Naive thymus-derived CD8-positive, alpha-beta T cell (primary cell): ENCODE measurements at regions not wholly inside any gene's neighbourhood (a gene's known extent, or its start where the extent isn't known, plus 50 kb on each side); places are given as distances from the start of the nearest gene placed in this dataset.
A peak's percentile ranks its signal among the peaks of the same experiment; 100 is the strongest.

ENCODE experiments used
- ATAC-seq, 2 donors: fragments of 150-1000 bp; cut with Tn5 transposase in 1 of 2; sonication (Bioruptor Pico), chemical (Tn5 transposase) in 1 of 2; 1 replicate in 1 of 2; 2 replicates in 1 of 2; pipeline ENCODE4 v1.10.0; 2021; ENCODE audit warnings: mild to moderate bottlenecking in 2 of 2, moderate library complexity in 2 of 2
- POLR2A ChIA-PET: fragments of 350-600 bp; sonication (Branson Sonifier 250); formaldehyde crosslinking; loops from one replicate; lab custom pipeline; 2021; ENCODE audit warnings: antibody characterized with exemption; lab: Charles Lee
- DNase-seq, 10 donors: peaks; one replicate each; pipeline versions ENCODE4 v3.0.0 to v3.0.0-alpha.2; 2020 to 2022
- H3K27ac Mint-ChIP-seq, 10 donors: one replicate each; pipeline ENCODE4 v1.8.0; 2020 to 2022; ENCODE audit warnings: mild to moderate bottlenecking in 10 of 10, mixed read lengths in 10 of 10, moderate library complexity in 4 of 10, inconsistent platforms in 1 of 10
- H3K27me3 Mint-ChIP-seq, 5 donors: one replicate each; pipeline ENCODE4 v1.8.0; 2021 to 2022; ENCODE audit warnings: mixed read lengths in 5 of 5
- H3K36me3 Mint-ChIP-seq, 3 donors: one replicate each; pipeline ENCODE4 v1.8.0; 2020 to 2022; ENCODE audit warnings: mixed read lengths in 3 of 3, mild to moderate bottlenecking in 2 of 3, inconsistent platforms in 1 of 3
- H3K4me1 Mint-ChIP-seq, 4 donors: one replicate each; pipeline ENCODE4 v1.8.0; 2021 to 2022; ENCODE audit warnings: mixed read lengths in 4 of 4
- H3K4me3 Mint-ChIP-seq, 10 donors: one replicate each; pipeline ENCODE4 v1.8.0; 2020 to 2022; ENCODE audit warnings: mild to moderate bottlenecking in 10 of 10, mixed read lengths in 10 of 10, moderate library complexity in 6 of 10, inconsistent platforms in 1 of 10
- H3K9me3 Mint-ChIP-seq, 9 donors: one replicate each; pipeline ENCODE4 v1.8.0; 2020 to 2022; ENCODE audit warnings: mixed read lengths in 9 of 9, mild to moderate bottlenecking in 3 of 9, inconsistent platforms in 1 of 9, moderate library complexity in 1 of 9

- POLR2A ChIA-PET = no interaction called here
- H3K36me3 Mint-ChIP-seq = no peaks in the 10 kb centered on the region
- ATAC-seq (no peak), DNase-seq (no peak)
- no peaks in the 10 kb centered on the region for H3K9me3 Mint-ChIP-seq
- peaks cover 2 to 7% (median 4%) of the 10 kb centered on the region in 5 donors for H3K27me3 Mint-ChIP-seq
- H3K4me3 Mint-ChIP-seq = no peak overlapping the region
- no peak overlapping the region for H3K27ac Mint-ChIP-seq
- H3K4me1 Mint-ChIP-seq = no peaks in the 10 kb centered on the region
Measured at GRCh38 chr6:72504406-72504805, 117.5 kb upstream of the KCNQ5 start.

GRCh38 chr6:72505446-72505845 lies 116.4 kb upstream of the KCNQ5 start:
- Mint-ChIP-seq H3K36me3 (no peaks in the 10 kb centered on the region), H3K27me3 (peaks cover 0 to 13% (median 5%) of the 10 kb centered on the region in 5 donors), H3K27ac (no peak overlapping the region), H3K4me3 (no peak overlapping the region), H3K9me3 (no peaks in the 10 kb centered on the region), H3K4me1 (no peaks in the 10 kb centered on the region)
- DNase-seq (no peak), ATAC-seq (no peak)
- POLR2A ChIA-PET = no interaction called here

- peaks cover 0 to 13% (median 6%) of the 10 kb centered on the region in 5 donors for H3K27me3 Mint-ChIP-seq
- H3K27ac Mint-ChIP-seq = no peak overlapping the region
- ATAC-seq = no peak
- no peak for DNase-seq
- H3K4me3 Mint-ChIP-seq = no peak overlapping the region
- peaks cover 0 to 2% (median 0%) of the 10 kb centered on the region in 9 donors for H3K9me3 Mint-ChIP-seq
- H3K36me3 Mint-ChIP-seq = no peaks in the 10 kb centered on the region
- POLR2A ChIA-PET = no interaction called here
- peaks cover 0 to 2% (median 0%) of the 10 kb centered on the region in 4 donors for H3K4me1 Mint-ChIP-seq
Measured at GRCh38 chr6:72519871-72520270, 102.0 kb upstream of the KCNQ5 start.

- Mint-ChIP-seq H3K27me3 (peaks cover 0 to 10% (median 6%) of the 10 kb centered on the region in 5 donors), H3K36me3 (no peaks in the 10 kb centered on the region), H3K4me3 (no peak overlapping the region), H3K9me3 (no peaks in the 10 kb centered on the region), H3K4me1 (peaks cover 0 to 2% (median 0%) of the 10 kb centered on the region in 4 donors), H3K27ac (no peak overlapping the region)
- POLR2A ChIA-PET = no interaction called here
- no peak for DNase-seq
- no peak for ATAC-seq
Measured at GRCh38 chr6:72521684-72522083, 100.2 kb upstream of the KCNQ5 start.

- no peaks in the 10 kb centered on the region for H3K36me3 Mint-ChIP-seq
- H3K9me3 Mint-ChIP-seq = no peaks in the 10 kb centered on the region
- DNase-seq = peak; percentile 3 to 68 (median 8)
- no peak overlapping the region for H3K4me3 Mint-ChIP-seq
- H3K4me1 Mint-ChIP-seq = peaks cover 0 to 2% (median 0%) of the 10 kb centered on the region in 4 donors
- H3K27ac Mint-ChIP-seq = peak overlapping the region in 1 of 10 donors; percentile 69
- POLR2A ChIA-PET = no interaction called here
- peak; percentile 60 to 66 for ATAC-seq
- H3K27me3 Mint-ChIP-seq = peaks cover 0 to 10% (median 5%) of the 10 kb centered on the region in 5 donors
Measured at GRCh38 chr6:72522735-72523141, 99.1 kb upstream of the KCNQ5 start.

GRCh38 chr6:72524011-72524645 lies 97.7 kb upstream of the KCNQ5 start:
- no peak overlapping the region for H3K4me3 Mint-ChIP-seq
- H3K27me3 Mint-ChIP-seq = peaks cover 0 to 10% (median 4%) of the 10 kb centered on the region in 5 donors
- H3K9me3 Mint-ChIP-seq = no peaks in the 10 kb centered on the region
- H3K36me3 Mint-ChIP-seq = no peaks in the 10 kb centered on the region
- no peak for DNase-seq
- POLR2A ChIA-PET = interaction anchor here (0.9 kb wide), 1 partner anchor 96 kb away, joined by 3 read pairs; no protein-coding TSS in a partner anchor
- peak overlapping the region in 1 of 10 donors; percentile 38 for H3K27ac Mint-ChIP-seq
- H3K4me1 Mint-ChIP-seq = peaks cover 0 to 2% (median 0%) of the 10 kb centered on the region in 4 donors
- ATAC-seq = no peak

GRCh38 chr6:72525821-72526510 lies 95.9 kb upstream of the KCNQ5 start:
- H3K36me3 Mint-ChIP-seq = no peaks in the 10 kb centered on the region
- DNase-seq (no peak), ATAC-seq (no peak)
- POLR2A ChIA-PET = no interaction called here
- peaks cover 0 to 2% (median 0%) of the 10 kb centered on the region in 4 donors for H3K4me1 Mint-ChIP-seq
- peaks cover 0 to 10% (median 4%) of the 10 kb centered on the region in 5 donors for H3K27me3 Mint-ChIP-seq
- no peak overlapping the region for H3K4me3 Mint-ChIP-seq
- H3K9me3 Mint-ChIP-seq = no peaks in the 10 kb centered on the region
- H3K27ac Mint-ChIP-seq = no peak overlapping the region

GRCh38 chr6:72530152-72530551 lies 91.7 kb upstream of the KCNQ5 start:
- Mint-ChIP-seq H3K36me3 (no peaks in the 10 kb centered on the region), H3K27ac (peak overlapping the region in 1 of 10 donors; percentile 10), H3K4me1 (peaks cover 0 to 10% (median 0%) of the 10 kb centered on the region in 4 donors), H3K27me3 (peaks cover 0 to 12% (median 3%) of the 10 kb centered on the region in 5 donors), H3K4me3 (no peak overlapping the region), H3K9me3 (no peaks in the 10 kb centered on the region)
- POLR2A ChIA-PET = no interaction called here
- ATAC-seq = no peak
- no peak for DNase-seq

GRCh38 chr6:72530750-72531149 lies 91.1 kb upstream of the KCNQ5 start:
- peaks cover 0 to 10% (median 0%) of the 10 kb centered on the region in 4 donors for H3K4me1 Mint-ChIP-seq
- no peaks in the 10 kb centered on the region for H3K9me3 Mint-ChIP-seq
- H3K4me3 Mint-ChIP-seq = no peak overlapping the region
- ATAC-seq (no peak), DNase-seq (no peak)
- no peak overlapping the region for H3K27ac Mint-ChIP-seq
- H3K36me3 Mint-ChIP-seq = no peaks in the 10 kb centered on the region
- H3K27me3 Mint-ChIP-seq = peaks cover 0 to 12% (median 3%) of the 10 kb centered on the region in 5 donors
- POLR2A ChIA-PET = no interaction called here

- no peaks in the 10 kb centered on the region for H3K9me3 Mint-ChIP-seq
- H3K36me3 Mint-ChIP-seq = no peaks in the 10 kb centered on the region
- H3K4me1 Mint-ChIP-seq = peaks cover 0 to 10% (median 0%) of the 10 kb centered on the region in 4 donors
Measured at GRCh38 chr6:72533606-72534005, 88.3 kb upstream of the KCNQ5 start.

GRCh38 chr6:72534236-72534635 lies 87.6 kb upstream of the KCNQ5 start:
- ATAC-seq (no peak), DNase-seq (no peak)
- H3K9me3 Mint-ChIP-seq = peaks cover 0 to 5% (median 1%) of the 10 kb centered on the region in 9 donors
- peaks cover 0 to 10% (median 0%) of the 10 kb centered on the region in 4 donors for H3K4me1 Mint-ChIP-seq
- no peak overlapping the region for H3K27ac Mint-ChIP-seq
- H3K27me3 Mint-ChIP-seq = peaks cover 0 to 12% (median 0%) of the 10 kb centered on the region in 5 donors
- POLR2A ChIA-PET = no interaction called here
- H3K4me3 Mint-ChIP-seq = no peak overlapping the region
- peaks cover 0 to 2% (median 0%) of the 10 kb centered on the region in 3 donors for H3K36me3 Mint-ChIP-seq

More at GRCh38 chr6:72533606-72534005, 88.3 kb upstream of the KCNQ5 start:
- Mint-ChIP-seq H3K27me3 (peaks cover 0 to 12% (median 0%) of the 10 kb centered on the region in 5 donors), H3K4me3 (no peak overlapping the region), H3K27ac (no peak overlapping the region)
- POLR2A ChIA-PET = no interaction called here
- DNase-seq (no peak), ATAC-seq (no peak)

- Mint-ChIP-seq H3K9me3 (peaks cover 0 to 14% (median 9%) of the 10 kb centered on the region in 9 donors), H3K4me1 (peaks cover 0 to 10% (median 0%) of the 10 kb centered on the region in 4 donors), H3K4me3 (no peak overlapping the region), H3K27me3 (peaks cover 0 to 12% (median 0%) of the 10 kb centered on the region in 5 donors), H3K36me3 (peaks cover 0 to 11% (median 0%) of the 10 kb centered on the region in 3 donors), H3K27ac (no peak overlapping the region)
- no peak for ATAC-seq
- POLR2A ChIA-PET = no interaction called here
- DNase-seq = no peak
Measured at GRCh38 chr6:72535124-72535523, 86.7 kb upstream of the KCNQ5 start.

- POLR2A ChIA-PET = interaction anchor here (0.9 kb wide), 1 partner anchor 74 kb away, joined by 3 read pairs; no protein-coding TSS in a partner anchor
- no peak for ATAC-seq
- H3K4me1 Mint-ChIP-seq = no peaks in the 10 kb centered on the region
- no peak overlapping the region for H3K4me3 Mint-ChIP-seq
- DNase-seq = no peak
- H3K9me3 Mint-ChIP-seq = peaks cover 1 to 17% (median 4%) of the 10 kb centered on the region in 9 donors
- no peak overlapping the region for H3K27ac Mint-ChIP-seq
- H3K36me3 Mint-ChIP-seq = peaks cover 0 to 13% (median 0%) of the 10 kb centered on the region in 3 donors
- peaks cover under 1 to 20% (median 6%) of the 10 kb centered on the region in 5 donors for H3K27me3 Mint-ChIP-seq
Measured at GRCh38 chr6:72547020-72547419, 74.8 kb upstream of the KCNQ5 start.
